Thymus (tissue), 11 donors: ENCODE measurements at regions not wholly inside any gene's neighbourhood (a gene's known extent, or its start where the extent isn't known, plus 50 kb on each side); places are given as distances from the start of the nearest gene placed in this dataset.

Experiments
- DNase-seq, 9 donors: peaks; one replicate each; pipeline ENCODE4 v3.0.0-alpha.2; 2013; ENCODE audit warnings: low spot score in 9 of 9, low read depth in 6 of 9, missing footprints in 1 of 9
- H3K27ac ChIP-seq, 2 donors: one replicate each; pipeline ENCODE4 v1.5.1; 2013; ENCODE audit warnings: control low read depth in 1 of 2, low read depth in 1 of 2, low read length in 1 of 2, mild to moderate bottlenecking in 1 of 2, moderate library complexity in 1 of 2
- H3K27me3 ChIP-seq, 2 donors: one replicate each; pipeline ENCODE4 v1.5.1; 2013; ENCODE audit warnings: low read length in 1 of 2; ENCODE audit not compliant: control insufficient read depth in 2 of 2, insufficient read depth in 1 of 2
- H3K36me3 ChIP-seq, 2 donors: one replicate each; pipeline ENCODE4 v1.5.1; 2013; ENCODE audit warnings: low read length in 1 of 2, mild to moderate bottlenecking in 1 of 2, moderate library complexity in 1 of 2; ENCODE audit not compliant: control insufficient read depth in 2 of 2, insufficient read depth in 2 of 2
- H3K4me1 ChIP-seq, 2 donors: one replicate each; pipeline ENCODE4 v1.5.1; 2013; ENCODE audit warnings: low read length in 2 of 2; ENCODE audit not compliant: control insufficient read depth in 2 of 2, insufficient read depth in 2 of 2
- H3K4me3 ChIP-seq, 2 donors: one replicate each; pipeline ENCODE4 v1.5.1; 2013; ENCODE audit warnings: low read length in 2 of 2, control low read depth in 1 of 2, mild to moderate bottlenecking in 1 of 2
- H3K9me3 ChIP-seq, 2 donors: one replicate each; pipeline ENCODE4 v1.5.1; 2013; ENCODE audit warnings: low read length in 1 of 2, mild to moderate bottlenecking in 1 of 2; ENCODE audit not compliant: control insufficient read depth in 2 of 2, insufficient read depth in 1 of 2
- WGBS: extraction: QIAGEN DNeasy Blood & Tissue Kit; methylation state at CpG from one replicate; pipeline ENCODE4 v1.1.7; 2013; 5-methylcytosine and 5-hydroxymethylcytosine counted together
- donor health status: healthy.

DNA sequence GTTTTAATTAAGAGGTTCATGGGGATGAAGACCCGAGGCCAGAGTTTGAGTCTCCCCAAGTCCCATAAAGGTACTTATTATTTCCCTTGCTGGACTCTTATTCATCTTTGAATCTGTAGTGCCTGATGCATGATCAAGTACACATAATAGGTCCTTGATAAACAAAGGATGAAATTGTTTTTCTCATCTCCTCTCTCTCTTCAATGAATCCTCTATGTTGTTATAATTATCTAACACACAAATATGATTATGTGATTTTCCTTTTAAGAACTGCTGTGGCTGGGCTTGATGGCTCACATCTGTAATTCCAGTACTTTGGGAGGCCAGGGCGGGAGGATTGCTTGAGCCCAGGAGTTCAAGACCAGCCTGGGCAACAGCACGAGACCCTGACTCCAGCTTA, 117.7 kb downstream of the BAMBI start:
- no peak overlapping the region for H3K4me3 ChIP-seq
- no peaks in the 10 kb centered on the region for H3K4me1 ChIP-seq
- H3K9me3 ChIP-seq = no peaks in the 10 kb centered on the region
- H3K27ac ChIP-seq = no peak overlapping the region
- no peaks in the 10 kb centered on the region for H3K36me3 ChIP-seq
- H3K27me3 ChIP-seq = no peaks in the 10 kb centered on the region
- WGBS = 97% methylated on average over 3 of the region's 3 CpGs
- DNase-seq = no peak

GRCh38 chr10:28796606-28797512, 119.5 kb downstream of the BAMBI start:
- DNase-seq = no peak
- Histone ChIP-seq H3K4me1 (no peaks in the 10 kb centered on the region), H3K4me3 (no peak overlapping the region), H3K27me3 (no peaks in the 10 kb centered on the region), H3K36me3 (no peaks in the 10 kb centered on the region), H3K9me3 (no peaks in the 10 kb centered on the region), H3K27ac (no peak overlapping the region)
- WGBS = 97% methylated on average over 23 of the region's 23 CpGs

- no peak for DNase-seq
- WGBS = 82% methylated on average over 2 of the region's 2 CpGs
- Histone ChIP-seq H3K36me3 (no peaks in the 10 kb centered on the region), H3K27me3 (no peaks in the 10 kb centered on the region), H3K27ac (no peak overlapping the region), H3K9me3 (no peaks in the 10 kb centered on the region), H3K4me3 (no peak overlapping the region), H3K4me1 (no peaks in the 10 kb centered on the region)
Measured at GRCh38 chr10:28797904-28798371, 120.6 kb downstream of the BAMBI start.

- Histone ChIP-seq H3K27ac (no peak overlapping the region), H3K4me1 (no peaks in the 10 kb centered on the region), H3K4me3 (no peak overlapping the region), H3K36me3 (no peaks in the 10 kb centered on the region), H3K27me3 (no peaks in the 10 kb centered on the region), H3K9me3 (no peaks in the 10 kb centered on the region)
- DNase-seq = no peak
- WGBS = 94% methylated on average over 4 of the region's 4 CpGs
Measured at GRCh38 chr10:28798428-28798955, 121.2 kb downstream of the BAMBI start.

DNA sequence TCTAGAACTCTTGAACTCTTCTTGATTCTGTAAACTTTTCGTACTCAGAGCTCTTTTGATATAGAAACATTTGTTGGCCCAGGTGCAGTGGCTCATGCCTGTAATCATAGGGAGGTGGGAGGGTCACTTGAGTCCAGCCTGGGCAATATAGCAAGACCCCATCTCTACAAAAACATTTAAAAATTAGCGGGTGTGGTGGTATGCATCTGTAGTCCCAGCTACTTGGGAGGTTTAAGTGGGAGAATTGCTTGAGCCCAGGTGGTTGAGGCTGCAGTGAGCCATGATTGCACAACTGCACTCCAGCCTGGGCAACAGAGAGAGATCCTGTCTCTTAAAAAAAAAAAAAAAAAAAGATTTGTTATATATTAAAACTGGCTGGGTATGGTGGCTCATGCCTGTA, 121.6 kb downstream of the BAMBI start:
- no peaks in the 10 kb centered on the region for H3K27me3 ChIP-seq
- H3K27ac ChIP-seq = no peak overlapping the region
- WGBS = 97% methylated on average over 2 of the region's 2 CpGs
- H3K4me3 ChIP-seq = no peak overlapping the region
- DNase-seq = no peak
- H3K36me3 ChIP-seq = no peaks in the 10 kb centered on the region
- no peaks in the 10 kb centered on the region for H3K9me3 ChIP-seq
- no peaks in the 10 kb centered on the region for H3K4me1 ChIP-seq

DNA sequence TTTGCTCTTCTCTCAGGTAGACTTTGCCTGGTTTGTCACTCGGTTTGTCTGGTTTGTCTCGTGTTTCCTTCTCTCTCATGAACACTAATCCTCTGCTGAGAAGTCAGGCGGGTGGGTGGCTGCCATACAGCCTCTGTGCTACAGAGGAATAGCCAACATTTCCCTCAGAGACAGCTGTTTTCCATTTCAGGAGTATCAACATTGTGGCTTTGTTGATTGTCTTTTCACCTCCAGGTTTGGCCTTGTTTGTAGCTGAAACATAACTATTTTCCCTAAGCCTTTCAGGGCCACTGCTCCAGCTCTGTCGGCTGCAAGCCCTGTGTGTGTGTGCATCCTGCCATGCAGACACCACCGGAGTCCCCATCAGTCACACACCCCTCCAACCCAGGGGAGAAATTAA, 122.8 kb downstream of the BAMBI start:
- 91% methylated on average over 5 of the region's 5 CpGs for WGBS
- DNase-seq = no peak
- Histone ChIP-seq H3K27ac (no peak overlapping the region), H3K9me3 (no peaks in the 10 kb centered on the region), H3K36me3 (no peaks in the 10 kb centered on the region), H3K27me3 (no peaks in the 10 kb centered on the region), H3K4me3 (no peak overlapping the region), H3K4me1 (no peaks in the 10 kb centered on the region)

GRCh38 chr10:28801247-28801646, 123.9 kb downstream of the BAMBI start:
- Histone ChIP-seq H3K4me1 (no peaks in the 10 kb centered on the region), H3K9me3 (no peaks in the 10 kb centered on the region), H3K27me3 (no peaks in the 10 kb centered on the region), H3K27ac (no peak overlapping the region), H3K4me3 (no peak overlapping the region), H3K36me3 (no peaks in the 10 kb centered on the region)
- DNase-seq = no peak
- 97% methylated on average over 5 of the region's 5 CpGs for WGBS

DNA sequence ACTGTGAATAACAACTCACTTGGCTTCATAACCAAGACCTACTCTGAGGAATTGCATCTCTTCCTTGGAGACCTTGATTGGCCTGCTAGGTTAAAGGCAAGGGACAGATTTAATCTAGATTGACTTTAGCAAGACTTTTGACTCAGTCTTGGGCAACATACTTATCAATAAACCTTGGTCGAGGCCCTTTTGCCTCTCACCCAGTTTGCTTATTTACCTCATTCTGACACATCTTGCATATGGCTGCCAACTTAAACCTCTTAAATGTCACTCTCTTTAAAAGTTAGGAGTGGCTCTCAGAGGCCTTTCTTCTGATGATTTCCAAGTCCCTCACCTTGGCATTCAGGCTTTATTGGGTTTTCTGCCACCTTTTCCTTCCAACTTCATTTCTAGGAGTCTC, 124.5 kb downstream of the BAMBI start:
- H3K27me3 ChIP-seq = no peaks in the 10 kb centered on the region
- H3K4me1 ChIP-seq = no peaks in the 10 kb centered on the region
- H3K4me3 ChIP-seq = no peak overlapping the region
- H3K36me3 ChIP-seq = no peaks in the 10 kb centered on the region
- 97% methylated on average over 1 of the region's 1 CpG for WGBS
- no peak overlapping the region for H3K27ac ChIP-seq
- no peaks in the 10 kb centered on the region for H3K9me3 ChIP-seq
- no peak for DNase-seq

DNA sequence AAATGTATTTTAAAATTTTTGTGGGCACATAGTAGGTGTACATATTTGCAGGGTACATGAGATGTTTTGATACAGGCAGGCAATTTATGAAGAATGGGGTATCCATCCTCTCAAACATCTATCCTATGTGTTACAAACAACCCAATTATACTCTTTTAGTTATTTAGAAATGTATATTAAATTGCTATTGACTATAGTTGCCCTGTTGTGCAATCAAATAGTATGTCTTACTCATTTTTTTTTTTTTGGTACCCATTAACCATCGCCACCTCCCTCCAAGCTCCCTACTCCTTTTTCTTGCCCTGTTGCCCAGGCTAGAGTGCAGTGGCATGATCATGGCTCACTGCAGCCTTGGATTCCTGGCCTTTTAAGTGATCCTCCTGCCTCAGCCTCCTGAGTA, 128.1 kb downstream of the BAMBI start:
- H3K27ac ChIP-seq = no peak overlapping the region
- no peak overlapping the region for H3K4me3 ChIP-seq
- no peak for DNase-seq
- H3K36me3 ChIP-seq = no peaks in the 10 kb centered on the region
- H3K9me3 ChIP-seq = no peaks in the 10 kb centered on the region
- H3K27me3 ChIP-seq = no peaks in the 10 kb centered on the region
- H3K4me1 ChIP-seq = no peaks in the 10 kb centered on the region
- WGBS = 98% methylated on average over 1 of the region's 1 CpG
